ENCODE measurements at regions not wholly inside any gene's neighbourhood (a gene's known extent, or its start where the extent isn't known, plus 50 kb on each side); places are given as distances from the start of the nearest gene placed in this dataset.
"Not testable (repeated sequence)": the region's sequence is repeated elsewhere in the genome, so short reads cannot be mapped to it uniquely, and the experiment has no call there.

DNA sequence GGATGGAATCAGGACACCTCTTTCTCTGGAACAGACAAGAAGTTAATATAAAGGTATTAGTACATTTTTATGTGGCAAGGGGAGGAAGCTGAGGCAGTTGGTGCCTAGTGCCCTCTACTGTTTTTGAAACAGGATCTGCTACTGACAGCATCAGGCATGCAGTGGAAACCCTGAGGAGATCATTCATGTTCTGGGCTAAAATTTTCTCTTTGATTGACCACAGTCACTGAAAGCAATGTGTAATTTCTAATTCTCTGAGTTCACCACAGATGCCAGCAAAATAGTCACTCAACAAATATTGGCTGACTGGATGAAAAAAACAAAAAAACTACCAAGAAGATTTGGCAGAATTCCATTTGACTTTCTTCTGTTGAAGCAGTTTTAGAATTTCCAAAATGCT is 71.0 kb upstream of the SRRM3 start:
- not testable (repeated sequence) for H3K4me2 ChIP-seq (ENCODE audit: low read length); H3K79me2 ChIP-seq (ENCODE audit: low read length); H3K27me3 ChIP-seq (ENCODE audit: low read depth, low read length); H3K9me3 ChIP-seq (ENCODE audit: insufficient read depth, low read length); H3K27ac ChIP-seq (ENCODE audit: low read length); H4K20me1 ChIP-seq (ENCODE audit: insufficient read depth, low read length); H3K4me3 ChIP-seq (ENCODE audit: low read length); H3K9ac ChIP-seq (ENCODE audit: low read length); H3K4me1 ChIP-seq (ENCODE audit: low read length); H2AFZ ChIP-seq (ENCODE audit: low read depth, low read length); H3K36me3 ChIP-seq (replicated peaks; ENCODE audit: low read depth, low read length)
- TF ChIP-seq, protein P1, sequence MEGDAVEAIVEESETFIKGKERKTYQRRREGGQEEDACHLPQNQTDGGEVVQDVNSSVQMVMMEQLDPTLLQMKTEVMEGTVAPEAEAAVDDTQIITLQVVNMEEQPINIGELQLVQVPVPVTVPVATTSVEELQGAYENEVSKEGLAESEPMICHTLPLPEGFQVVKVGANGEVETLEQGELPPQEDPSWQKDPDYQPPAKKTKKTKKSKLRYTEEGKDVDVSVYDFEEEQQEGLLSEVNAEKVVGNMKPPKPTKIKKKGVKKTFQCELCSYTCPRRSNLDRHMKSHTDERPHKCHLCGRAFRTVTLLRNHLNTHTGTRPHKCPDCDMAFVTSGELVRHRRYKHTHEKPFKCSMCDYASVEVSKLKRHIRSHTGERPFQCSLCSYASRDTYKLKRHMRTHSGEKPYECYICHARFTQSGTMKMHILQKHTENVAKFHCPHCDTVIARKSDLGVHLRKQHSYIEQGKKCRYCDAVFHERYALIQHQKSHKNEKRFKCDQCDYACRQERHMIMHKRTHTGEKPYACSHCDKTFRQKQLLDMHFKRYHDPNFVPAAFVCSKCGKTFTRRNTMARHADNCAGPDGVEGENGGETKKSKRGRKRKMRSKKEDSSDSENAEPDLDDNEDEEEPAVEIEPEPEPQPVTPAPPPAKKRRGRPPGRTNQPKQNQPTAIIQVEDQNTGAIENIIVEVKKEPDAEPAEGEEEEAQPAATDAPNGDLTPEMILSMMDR (IDR thresholded peaks at IDR 0.05; ENCODE audit: low read depth, low read length) = peak; percentile 34; the same call in 1 of the 2 replicates

DNA sequence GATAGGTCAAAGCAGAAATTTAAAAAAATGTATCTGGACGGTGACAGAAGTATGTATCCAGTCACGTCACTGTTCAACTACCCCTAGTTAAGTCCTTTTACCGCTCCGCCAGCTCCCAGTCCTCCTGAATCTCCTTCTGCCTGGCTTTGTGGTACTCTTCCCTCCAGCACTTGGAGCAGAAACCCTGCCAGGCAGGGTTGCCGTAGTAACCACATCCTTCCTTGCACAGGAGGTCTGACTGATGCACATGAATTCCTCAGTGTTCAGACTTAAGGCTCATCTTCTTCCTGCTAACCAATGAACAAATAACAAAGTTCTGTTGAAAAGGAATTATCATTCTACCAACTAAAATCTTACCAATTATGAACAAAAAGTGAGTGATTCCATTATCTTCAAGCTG is 69.8 kb upstream of the SRRM3 start:
- not testable (repeated sequence) for H3K4me2 ChIP-seq (ENCODE audit: low read length); H3K27me3 ChIP-seq (ENCODE audit: low read depth, low read length); H3K79me2 ChIP-seq (ENCODE audit: low read length); H2AFZ ChIP-seq (ENCODE audit: low read depth, low read length); H3K4me1 ChIP-seq (ENCODE audit: low read length); H3K36me3 ChIP-seq (replicated peaks; ENCODE audit: low read depth, low read length); H3K4me3 ChIP-seq (ENCODE audit: low read length); H3K9ac ChIP-seq (ENCODE audit: low read length); H4K20me1 ChIP-seq (ENCODE audit: insufficient read depth, low read length); H3K9me3 ChIP-seq (ENCODE audit: insufficient read depth, low read length); H3K27ac ChIP-seq (ENCODE audit: low read length)

DNA sequence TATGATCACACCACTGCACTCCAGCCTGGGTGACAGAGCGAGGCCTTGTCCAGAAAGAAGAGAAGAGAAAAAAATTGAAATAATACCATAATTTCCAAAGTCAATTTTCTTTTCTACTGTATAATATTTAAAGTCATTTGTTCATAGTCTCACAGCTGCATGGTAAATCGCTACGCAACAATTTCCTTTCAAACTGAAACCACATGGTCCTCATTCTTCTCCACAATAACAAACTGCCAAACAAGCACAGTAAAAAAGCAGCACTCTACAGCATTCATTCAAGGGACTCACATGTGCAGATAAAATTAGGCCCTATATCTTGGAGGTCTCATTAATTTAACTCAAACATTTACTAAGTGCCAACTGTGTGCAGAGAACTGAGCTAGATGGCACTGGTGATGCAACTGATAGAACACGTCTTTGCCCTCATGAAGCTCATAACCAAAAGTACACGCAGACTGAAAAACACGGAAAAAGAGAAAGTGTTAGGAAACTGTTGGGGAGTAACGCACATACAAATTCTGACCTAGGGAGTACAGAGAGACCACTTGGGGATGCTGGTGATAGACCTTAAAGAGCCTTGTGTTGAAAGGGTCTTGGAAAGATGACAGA is 68.4 kb upstream of the SRRM3 start:
- peaks cover 3% of the 10 kb centered on the region; the same call in 1 of the 2 replicates for H3K4me1 ChIP-seq (ENCODE audit: low read length)
- H3K9me3 ChIP-seq (ENCODE audit: insufficient read depth, low read length) = no peaks in the 10 kb centered on the region
- H4K20me1 ChIP-seq (ENCODE audit: insufficient read depth, low read length) = no peaks in the 10 kb centered on the region
- H2AFZ ChIP-seq (ENCODE audit: low read depth, low read length) = no peak overlapping the region
- no peak overlapping the region for H3K9ac ChIP-seq (ENCODE audit: low read length)
- H3K27me3 ChIP-seq (ENCODE audit: low read depth, low read length) = peaks cover 3% of the 10 kb centered on the region; the same call in 1 of the 2 replicates
- no peak for TF ChIP-seq EZH2phosphoT487 (IDR thresholded peaks at IDR 0.05; ENCODE audit: low read depth)
- TF ChIP-seq, protein P1 (IDR thresholded peaks at IDR 0.05; ENCODE audit: low read depth, low read length) = no peak
- no peaks in the 10 kb centered on the region for H3K36me3 ChIP-seq (replicated peaks; ENCODE audit: low read depth, low read length)
- H3K27ac ChIP-seq (ENCODE audit: low read length) = no peak overlapping the region
- no peaks in the 10 kb centered on the region for H3K79me2 ChIP-seq (ENCODE audit: low read length)
- peak overlapping the region; percentile 20 for H3K4me2 ChIP-seq (ENCODE audit: low read length)
- H3K4me3 ChIP-seq (ENCODE audit: low read length) = no peak overlapping the region

DNA sequence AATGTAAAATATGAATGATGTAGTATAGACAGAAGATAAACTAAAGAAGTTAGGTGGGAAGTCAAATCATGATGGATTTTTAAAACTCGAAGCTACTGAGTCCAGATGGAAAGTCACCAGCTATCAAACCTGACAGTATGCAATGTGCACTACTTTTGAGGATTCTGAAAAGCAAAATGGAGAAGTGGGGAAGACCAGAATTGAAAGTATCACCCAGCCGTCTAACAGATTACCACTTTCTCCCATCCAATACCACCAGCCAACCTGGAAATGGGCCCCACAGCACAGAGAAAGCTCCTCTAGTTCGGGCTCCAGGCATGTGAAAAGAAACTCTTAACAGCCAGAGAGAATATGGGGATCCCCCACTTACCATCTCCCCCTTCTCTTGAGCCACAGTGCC is 67.9 kb upstream of the SRRM3 start:
- Histone ChIP-seq H2AFZ (ENCODE audit: low read depth, low read length) (0 out of 2 replicates have a peak overlapping the region, but pooled peaks have one; percentile 21), H3K27ac (ENCODE audit: low read length) (no peak overlapping the region), H3K4me1 (ENCODE audit: low read length) (peaks cover 3% of the 10 kb centered on the region; the same call in 1 of the 2 replicates), H3K27me3 (ENCODE audit: low read depth, low read length) (peaks cover 6% of the 10 kb centered on the region; the same call in 1 of the 2 replicates), H3K4me2 (ENCODE audit: low read length) (peak overlapping the region; percentile 39), H3K9me3 (ENCODE audit: insufficient read depth, low read length) (no peaks in the 10 kb centered on the region), H3K4me3 (ENCODE audit: low read length) (no peak overlapping the region), H3K36me3 (replicated peaks; ENCODE audit: low read depth, low read length) (no peaks in the 10 kb centered on the region), H4K20me1 (ENCODE audit: insufficient read depth, low read length) (no peaks in the 10 kb centered on the region), H3K79me2 (ENCODE audit: low read length) (no peaks in the 10 kb centered on the region), H3K9ac (ENCODE audit: low read length) (no peak overlapping the region)
- TF ChIP-seq, protein P1 (IDR thresholded peaks at IDR 0.05; ENCODE audit: low read depth, low read length) = no peak
- no peak for TF ChIP-seq EZH2phosphoT487 (IDR thresholded peaks at IDR 0.05; ENCODE audit: low read depth)

DNA sequence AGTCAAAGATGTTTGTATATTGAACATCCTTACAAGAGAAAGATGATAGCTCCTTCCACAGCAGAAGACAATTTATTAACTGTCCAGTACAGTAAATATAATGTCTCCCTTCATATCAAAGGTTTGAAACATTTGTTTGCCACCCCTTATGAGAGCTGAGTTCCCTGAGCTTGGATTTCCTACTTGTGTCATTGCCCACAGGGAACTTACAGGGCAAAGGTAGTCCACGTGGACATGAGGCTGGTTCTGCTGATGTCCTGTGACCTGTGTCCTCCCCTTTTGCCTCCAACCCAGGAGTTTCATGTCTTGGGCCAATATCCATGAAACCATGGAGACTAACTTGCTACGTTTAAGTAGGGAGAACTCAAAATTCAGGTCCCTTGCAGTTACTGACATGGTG is 66.4 kb upstream of the SRRM3 start:
- H3K9ac ChIP-seq (ENCODE audit: low read length); H3K27ac ChIP-seq (ENCODE audit: low read length); H4K20me1 ChIP-seq (ENCODE audit: insufficient read depth, low read length); H3K9me3 ChIP-seq (ENCODE audit: insufficient read depth, low read length); H3K4me3 ChIP-seq (ENCODE audit: low read length); H3K4me2 ChIP-seq (ENCODE audit: low read length); H3K4me1 ChIP-seq (ENCODE audit: low read length); H3K79me2 ChIP-seq (ENCODE audit: low read length); H3K36me3 ChIP-seq (replicated peaks; ENCODE audit: low read depth, low read length); H2AFZ ChIP-seq (ENCODE audit: low read depth, low read length): not testable (repeated sequence)
- peaks cover 12% of the 10 kb centered on the region; the same call in 1 of the 2 replicates for H3K27me3 ChIP-seq (ENCODE audit: low read depth, low read length)

DNA sequence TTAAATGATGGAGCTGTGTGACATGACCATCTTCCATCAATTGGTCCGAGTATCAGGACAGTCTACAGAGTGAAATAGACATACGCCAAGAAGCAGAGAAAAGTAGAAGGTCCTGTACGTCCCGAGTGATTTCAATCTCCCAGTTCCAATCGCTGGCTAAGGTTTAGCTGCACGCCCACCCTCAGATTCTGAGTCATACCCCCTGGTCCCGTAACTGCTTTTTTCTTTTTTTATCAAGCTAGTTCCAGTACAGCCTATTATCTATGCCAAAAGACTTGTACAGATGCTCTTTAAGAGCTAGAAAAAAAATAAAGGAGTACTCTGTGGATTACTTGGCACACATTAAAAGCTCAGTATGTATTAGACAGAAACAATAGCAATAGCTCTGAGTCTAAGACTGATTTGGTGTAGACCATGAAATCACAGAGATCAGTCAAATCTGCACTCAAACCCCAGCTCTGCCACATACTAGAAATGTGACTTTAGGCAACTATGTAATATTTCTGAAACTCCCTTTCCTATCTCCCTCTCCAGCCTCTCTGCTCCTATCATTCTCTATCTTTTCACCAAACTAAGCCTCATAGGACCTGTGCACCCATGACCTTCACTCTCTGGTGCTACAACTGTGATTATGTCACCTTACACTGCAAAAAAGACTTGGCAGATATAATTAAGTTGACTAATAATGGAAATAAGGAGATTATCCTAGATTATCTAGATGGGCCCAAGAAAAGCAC is 63.0 kb upstream of the SRRM3 start:
- H3K4me2 ChIP-seq (ENCODE audit: low read length); H4K20me1 ChIP-seq (ENCODE audit: insufficient read depth, low read length); H3K27me3 ChIP-seq (ENCODE audit: low read depth, low read length); H3K9ac ChIP-seq (ENCODE audit: low read length); H3K4me1 ChIP-seq (ENCODE audit: low read length); H3K4me3 ChIP-seq (ENCODE audit: low read length); H3K36me3 ChIP-seq (replicated peaks; ENCODE audit: low read depth, low read length); H3K79me2 ChIP-seq (ENCODE audit: low read length); H3K27ac ChIP-seq (ENCODE audit: low read length); H3K9me3 ChIP-seq (ENCODE audit: insufficient read depth, low read length); H2AFZ ChIP-seq (ENCODE audit: low read depth, low read length): not testable (repeated sequence)

Measured in OCI-LY3 (cell line).